GM19025 (cell line): ENCODE measurements at regions not wholly inside any gene's neighbourhood (a gene's known extent, or its start where the extent isn't known, plus 50 kb on each side); places are given as distances from the start of the nearest gene placed in this dataset.

Experiments used
- ATAC-seq: cut with Tn5 transposase; IDR thresholded peaks from one replicate; pipeline ENCODE4 v1.9.1; 2021; ENCODE audit warnings: mild to moderate bottlenecking, low read depth, moderate library complexity; ENCODE audit not compliant: unreplicated experiment

GRCh38 chr20:19807946-19808330 lies 49.9 kb downstream of the RIN2 start:
- ATAC-seq: no peak

- ATAC-seq: no peak
Measured at GRCh38 chr20:19808498-19808897, 50.4 kb downstream of the RIN2 start.

- ATAC-seq: no peak
Measured at GRCh38 chr20:19809505-19809904, 51.4 kb downstream of the RIN2 start.

GRCh38 chr20:19811231-19811630 lies 53.2 kb downstream of the RIN2 start:
- ATAC-seq: no peak

- no peak for ATAC-seq
Measured at GRCh38 chr20:19812056-19812455, 54.0 kb downstream of the RIN2 start.

GRCh38 chr20:19812696-19813095 lies 54.6 kb downstream of the RIN2 start:
- ATAC-seq: no peak

- no peak for ATAC-seq
Measured at GRCh38 chr20:19813846-19814640, 56.0 kb downstream of the RIN2 start.

GRCh38 chr20:19815553-19815991 lies 57.5 kb downstream of the RIN2 start:
- ATAC-seq: no peak

GRCh38 chr20:19816386-19816785 lies 58.3 kb downstream of the RIN2 start:
- no peak for ATAC-seq

GRCh38 chr20:19817017-19817416 lies 59.0 kb downstream of the RIN2 start:
- no peak for ATAC-seq

- no peak for ATAC-seq
Measured at GRCh38 chr20:19819149-19819548, 61.1 kb downstream of the RIN2 start.

GRCh38 chr20:19820555-19821211 lies 62.6 kb downstream of the RIN2 start:
- no peak for ATAC-seq

- no peak for ATAC-seq
Measured at GRCh38 chr20:19821606-19822005, 63.5 kb downstream of the RIN2 start.

GRCh38 chr20:19823216-19823615 lies 65.2 kb downstream of the RIN2 start:
- no peak for ATAC-seq

GRCh38 chr20:19823971-19824370 lies 65.9 kb downstream of the RIN2 start:
- ATAC-seq: no peak

- no peak for ATAC-seq
Measured at GRCh38 chr20:19824861-19825260, 66.8 kb downstream of the RIN2 start.

GRCh38 chr20:19826179-19826914 lies 68.3 kb downstream of the RIN2 start:
- no peak for ATAC-seq

GRCh38 chr20:19827818-19828217 lies 69.8 kb downstream of the RIN2 start:
- ATAC-seq: no peak

GRCh38 chr20:19828232-19828631 lies 70.2 kb downstream of the RIN2 start:
- peak; percentile 64 for ATAC-seq

GRCh38 chr20:19830211-19830785 lies 72.2 kb downstream of the RIN2 start:
- ATAC-seq: no peak

GRCh38 chr20:19832875-19833274 lies 74.8 kb downstream of the RIN2 start:
- ATAC-seq: no peak
